ENCODE measurements at regions not wholly inside any gene's neighbourhood (a gene's known extent, or its start where the extent isn't known, plus 50 kb on each side); places are given as distances from the start of the nearest gene placed in this dataset.
A peak's percentile ranks its signal among the peaks of the same experiment; 100 is the strongest.

DNA sequence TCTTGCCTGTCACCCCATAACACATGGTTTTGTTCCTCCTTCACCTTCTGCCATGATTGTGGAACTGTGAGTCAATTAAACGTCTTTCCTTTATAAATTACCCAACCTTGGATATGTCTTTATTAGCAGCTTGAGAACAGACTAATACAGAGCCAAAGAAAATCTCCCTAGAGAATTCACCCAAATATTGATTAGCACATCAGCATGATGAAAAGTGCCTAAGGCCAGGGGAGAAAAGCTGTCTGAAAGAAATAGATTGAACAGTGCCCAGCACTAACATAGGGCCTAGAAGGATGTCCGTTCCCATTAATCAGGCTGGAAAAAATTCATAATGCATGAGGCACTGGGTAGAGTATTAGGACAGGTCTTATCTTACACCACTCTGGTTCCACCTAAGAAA, 111.9 kb upstream of the CALN1 start:
- Histone ChIP-seq H3K4me3 (IDR thresholded peaks at IDR 0.05; ENCODE audit: insufficient read depth, low read depth, low read length) (no peak overlapping the region), H3K4me1 (ENCODE audit: low read depth, poor library complexity, severe bottlenecking) (no peaks in the 10 kb centered on the region)
- TF ChIP-seq, protein P1, sequence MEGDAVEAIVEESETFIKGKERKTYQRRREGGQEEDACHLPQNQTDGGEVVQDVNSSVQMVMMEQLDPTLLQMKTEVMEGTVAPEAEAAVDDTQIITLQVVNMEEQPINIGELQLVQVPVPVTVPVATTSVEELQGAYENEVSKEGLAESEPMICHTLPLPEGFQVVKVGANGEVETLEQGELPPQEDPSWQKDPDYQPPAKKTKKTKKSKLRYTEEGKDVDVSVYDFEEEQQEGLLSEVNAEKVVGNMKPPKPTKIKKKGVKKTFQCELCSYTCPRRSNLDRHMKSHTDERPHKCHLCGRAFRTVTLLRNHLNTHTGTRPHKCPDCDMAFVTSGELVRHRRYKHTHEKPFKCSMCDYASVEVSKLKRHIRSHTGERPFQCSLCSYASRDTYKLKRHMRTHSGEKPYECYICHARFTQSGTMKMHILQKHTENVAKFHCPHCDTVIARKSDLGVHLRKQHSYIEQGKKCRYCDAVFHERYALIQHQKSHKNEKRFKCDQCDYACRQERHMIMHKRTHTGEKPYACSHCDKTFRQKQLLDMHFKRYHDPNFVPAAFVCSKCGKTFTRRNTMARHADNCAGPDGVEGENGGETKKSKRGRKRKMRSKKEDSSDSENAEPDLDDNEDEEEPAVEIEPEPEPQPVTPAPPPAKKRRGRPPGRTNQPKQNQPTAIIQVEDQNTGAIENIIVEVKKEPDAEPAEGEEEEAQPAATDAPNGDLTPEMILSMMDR (conservative IDR thresholded peaks at IDR 0.05; ENCODE audit: low read depth, low read length): no peak

DNA sequence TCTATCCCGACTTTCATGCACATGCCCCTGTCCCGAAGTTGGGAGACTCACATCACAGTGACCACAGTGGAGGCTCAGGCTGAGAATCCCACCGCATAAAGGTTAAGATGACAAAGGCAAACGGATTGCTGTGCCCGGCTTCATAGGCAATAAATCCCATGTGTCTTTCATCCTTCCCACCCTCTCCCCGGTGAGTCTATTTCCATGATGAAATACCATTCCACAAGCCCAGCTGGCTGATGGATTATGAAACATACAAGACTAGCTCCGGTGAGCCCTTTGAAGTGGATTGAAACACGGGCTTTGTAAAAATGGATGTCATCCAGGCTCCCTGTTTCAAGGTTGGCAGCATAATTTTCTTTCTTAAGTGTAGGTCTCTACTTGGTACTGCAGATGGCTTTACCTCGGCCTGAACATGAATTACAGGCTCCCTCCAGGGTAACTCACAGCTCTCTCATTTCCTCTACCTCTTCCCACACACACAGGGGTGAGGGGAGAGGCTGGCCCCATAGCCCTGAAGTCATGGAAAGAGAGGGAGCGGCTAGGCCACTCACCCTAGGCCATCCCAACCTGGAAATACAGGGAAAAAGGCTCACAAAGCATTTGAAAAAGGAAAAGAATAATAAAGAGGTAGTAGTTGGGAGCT, 92.0 kb upstream of the CALN1 start:
- H3K27ac ChIP-seq: no peak overlapping the region
- no peak overlapping the region for H2AFZ ChIP-seq (ENCODE audit: low read depth)
- no peaks in the 10 kb centered on the region for H3K36me3 ChIP-seq (ENCODE audit: insufficient read depth)
- no peak overlapping the region for H3K9ac ChIP-seq
- no peaks in the 10 kb centered on the region for H3K27me3 ChIP-seq (ENCODE audit: insufficient read depth, low read depth)
- H3K4me3 ChIP-seq (IDR thresholded peaks at IDR 0.05; ENCODE audit: insufficient read depth, low read depth, low read length): no peak overlapping the region
- no peak overlapping the region for H3K4me2 ChIP-seq
- TF ChIP-seq, protein P1 (conservative IDR thresholded peaks at IDR 0.05; ENCODE audit: low read depth, low read length): no peak
- H3K79me2 ChIP-seq (ENCODE audit: insufficient read depth, low read depth): no peaks in the 10 kb centered on the region
- H3K4me1 ChIP-seq (ENCODE audit: low read depth, poor library complexity, severe bottlenecking): no peaks in the 10 kb centered on the region
- no peaks in the 10 kb centered on the region for H4K20me1 ChIP-seq (ENCODE audit: insufficient read depth)

More for the DNA sequence above, 111.9 kb upstream of the CALN1 start:
- no peak overlapping the region for H3K4me2 ChIP-seq
- no peaks in the 10 kb centered on the region for H3K36me3 ChIP-seq (ENCODE audit: insufficient read depth)
- H2AFZ ChIP-seq (ENCODE audit: low read depth): no peak overlapping the region
- H4K20me1 ChIP-seq (ENCODE audit: insufficient read depth): no peaks in the 10 kb centered on the region
- no peaks in the 10 kb centered on the region for H3K27me3 ChIP-seq (ENCODE audit: insufficient read depth, low read depth)
- no peaks in the 10 kb centered on the region for H3K79me2 ChIP-seq (ENCODE audit: insufficient read depth, low read depth)
- H3K9ac ChIP-seq: no peak overlapping the region
- H3K27ac ChIP-seq: no peak overlapping the region

DNA sequence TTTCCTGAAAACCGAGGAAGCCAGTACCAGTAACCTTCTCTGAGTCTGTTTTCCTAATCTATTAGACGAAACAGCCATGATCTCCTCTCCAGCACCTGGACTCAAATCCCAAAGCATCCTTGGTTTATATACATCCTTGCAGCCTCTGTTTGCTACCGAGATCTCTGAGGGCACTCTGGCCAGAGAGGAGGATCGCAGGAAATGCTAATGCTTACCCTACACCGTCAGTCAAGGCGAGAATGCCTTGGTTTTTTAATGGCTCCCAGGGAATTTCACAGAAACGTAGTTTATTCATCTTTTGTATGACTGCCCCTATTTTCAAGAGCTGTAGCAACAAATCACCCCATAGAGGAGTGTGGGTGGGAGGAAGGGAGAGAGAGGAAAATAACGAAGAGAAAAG, 91.5 kb upstream of the CALN1 start:
- Histone ChIP-seq H3K79me2 (ENCODE audit: insufficient read depth, low read depth) (no peaks in the 10 kb centered on the region), H4K20me1 (ENCODE audit: insufficient read depth) (no peaks in the 10 kb centered on the region), H3K4me2 (no peak overlapping the region), H2AFZ (ENCODE audit: low read depth) (no peak overlapping the region), H3K36me3 (ENCODE audit: insufficient read depth) (no peaks in the 10 kb centered on the region), H3K9ac (no peak overlapping the region), H3K27ac (no peak overlapping the region), H3K27me3 (ENCODE audit: insufficient read depth, low read depth) (no peaks in the 10 kb centered on the region), H3K4me1 (ENCODE audit: low read depth, poor library complexity, severe bottlenecking) (no peaks in the 10 kb centered on the region), H3K4me3 (IDR thresholded peaks at IDR 0.05; ENCODE audit: insufficient read depth, low read depth, low read length) (no peak overlapping the region)
- TF ChIP-seq, protein P1 (conservative IDR thresholded peaks at IDR 0.05; ENCODE audit: low read depth, low read length): no peak

DNA sequence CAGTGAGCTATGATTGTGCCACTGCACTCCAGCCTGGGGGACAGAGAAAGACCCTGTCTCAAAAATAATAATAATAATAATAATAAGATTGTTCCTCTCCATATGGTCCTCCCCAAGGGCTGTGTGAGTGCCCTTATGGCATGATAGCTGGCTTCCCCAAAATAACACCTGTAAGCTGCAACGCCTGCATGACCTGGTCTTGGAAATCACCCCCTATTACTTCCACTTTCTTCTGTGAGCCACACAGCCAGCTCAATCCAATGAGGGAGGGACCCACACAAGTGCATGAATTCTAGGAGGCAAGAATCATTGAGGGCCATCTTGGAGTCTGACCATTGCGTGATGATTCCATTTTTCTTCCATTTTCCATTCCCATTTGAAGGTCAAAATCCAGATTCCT, 82.7 kb upstream of the CALN1 start:
- H3K4me3 ChIP-seq (IDR thresholded peaks at IDR 0.05; ENCODE audit: insufficient read depth, low read depth, low read length): no peak overlapping the region
- no peaks in the 10 kb centered on the region for H3K79me2 ChIP-seq (ENCODE audit: insufficient read depth, low read depth)
- H3K9ac ChIP-seq: no peak overlapping the region
- H3K27ac ChIP-seq: no peak overlapping the region
- peaks cover 11% of the 10 kb centered on the region for H3K4me1 ChIP-seq (ENCODE audit: low read depth, poor library complexity, severe bottlenecking)
- 0 out of 2 replicates have a peak overlapping the region, but pooled peaks have one; percentile 26 for H3K4me2 ChIP-seq
- no peaks in the 10 kb centered on the region for H4K20me1 ChIP-seq (ENCODE audit: insufficient read depth)
- no peaks in the 10 kb centered on the region for H3K27me3 ChIP-seq (ENCODE audit: insufficient read depth, low read depth)
- H2AFZ ChIP-seq (ENCODE audit: low read depth): no peak overlapping the region
- no peaks in the 10 kb centered on the region for H3K36me3 ChIP-seq (ENCODE audit: insufficient read depth)
- TF ChIP-seq, protein P1 (conservative IDR thresholded peaks at IDR 0.05; ENCODE audit: low read depth, low read length): no peak
